C4-2B (cell line): ENCODE measurements at regions not wholly inside any gene's neighbourhood (a gene's known extent, or its start where the extent isn't known, plus 50 kb on each side); places are given as distances from the start of the nearest gene placed in this dataset.

Experiments used
- H3K27ac ChIP-seq: fragments of 450-650 bp; 2 replicates; pipeline ENCODE4 v1.5.1; 2017
- CTCF ChIP-seq: fragments of 450-650 bp; conservative IDR thresholded peaks from 2 replicates; pipeline ENCODE4 v1.5.1; 2017; ENCODE audit warnings: mild to moderate bottlenecking
- ZFX ChIP-seq: fragments of 450-650 bp; IDR thresholded peaks from 2 replicates; pipeline ENCODE4 v1.6.1; 2017

GRCh38 chr12:75635606-75636444 is 124.4 kb upstream of the KRR1 start:
- no peak overlapping the region for H3K27ac ChIP-seq
- no peak for TF ChIP-seq CTCF

GRCh38 chr12:75634244-75635222 is 123.1 kb upstream of the KRR1 start:
- no peak for TF ChIP-seq CTCF
- no peak for TF ChIP-seq ZFX
- H3K27ac ChIP-seq: no peak overlapping the region

- no peak overlapping the region for H3K27ac ChIP-seq
- TF ChIP-seq CTCF (no peak), ZFX (no peak)
These were observed 122.4 kb upstream of the KRR1 start for GRCh38 chr12:75633789-75634188.

GRCh38 chr12:75632442-75632841 is 121.0 kb upstream of the KRR1 start:
- H3K27ac ChIP-seq: no peak overlapping the region
- TF ChIP-seq ZFX: no peak
- TF ChIP-seq CTCF: no peak

GRCh38 chr12:75631831-75632230 is 120.4 kb upstream of the KRR1 start:
- H3K27ac ChIP-seq: no peak overlapping the region
- no peak for TF ChIP-seq CTCF
- no peak for TF ChIP-seq ZFX

GRCh38 chr12:75630091-75630490 is 118.7 kb upstream of the KRR1 start:
- H3K27ac ChIP-seq: no peak overlapping the region
- TF ChIP-seq CTCF (no peak), ZFX (no peak)

- H3K27ac ChIP-seq: no peak overlapping the region
- no peak for TF ChIP-seq ZFX
- TF ChIP-seq CTCF: no peak
These were observed 117.5 kb upstream of the KRR1 start for GRCh38 chr12:75628916-75629315.
